Neural crest cell (in vitro differentiated cells): ENCODE measurements at regions not wholly inside any gene's neighbourhood (a gene's known extent, or its start where the extent isn't known, plus 50 kb on each side); places are given as distances from the start of the nearest gene placed in this dataset.
A peak's percentile ranks its signal among the peaks of the same experiment; 100 is the strongest.

Experiments used
- DNase-seq: peaks from one replicate; pipeline ENCODE4 v3.0.0; 2021; ENCODE audit warnings: low read depth, mixed read lengths, low spot score
- H3K27ac Mint-ChIP-seq: one replicate; pipeline ENCODE4 v1.8.0; 2021; ENCODE audit warnings: mild to moderate bottlenecking, mixed read lengths; ENCODE audit not compliant: unreplicated experiment
- H3K27me3 Mint-ChIP-seq: 2 replicates; pipeline ENCODE4 v1.8.0; 2021; ENCODE audit warnings: low read depth, mild to moderate bottlenecking, mixed read lengths
- H3K36me3 Mint-ChIP-seq: 2 replicates; pipeline ENCODE4 v1.8.0; 2021; ENCODE audit warnings: low read depth, mild to moderate bottlenecking, mixed read lengths
- H3K4me1 Mint-ChIP-seq: 2 replicates; pipeline ENCODE4 v1.8.0; 2021; ENCODE audit warnings: mixed read lengths
- H3K4me3 Mint-ChIP-seq: one replicate; pipeline ENCODE4 v1.8.0; 2021; ENCODE audit warnings: mild to moderate bottlenecking, mixed read lengths
- H3K9me3 Mint-ChIP-seq: 2 replicates; pipeline ENCODE4 v1.8.0; 2021; ENCODE audit warnings: mixed read lengths
- TF ChIP-seq, protein P1 (sequence below): fragments of 200-600 bp; sonication (generic); conservative IDR thresholded peaks from 2 replicates; pipeline ENCODE4 v1.5.0; 2021; ENCODE audit warnings: antibody characterized with exemption, mild to moderate bottlenecking

DNA sequence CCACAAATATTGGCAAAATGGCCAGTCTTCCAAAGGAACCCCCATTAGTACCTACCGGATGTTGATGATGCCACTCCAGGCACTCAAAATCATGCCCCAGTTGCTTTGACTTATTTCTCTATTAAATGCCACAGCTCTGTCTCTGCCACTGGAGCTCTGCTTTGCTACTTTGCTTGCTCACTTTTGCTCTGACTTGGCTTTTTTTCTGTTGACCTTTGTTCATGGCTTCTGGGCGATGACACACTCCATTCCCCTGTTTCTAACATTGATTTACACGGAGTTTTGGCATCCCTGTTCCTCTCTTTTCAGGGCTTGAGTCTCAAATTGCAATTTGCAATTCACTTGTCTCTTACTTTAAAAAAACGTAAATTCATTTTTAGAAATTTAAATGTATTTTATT is 217.1 kb upstream of the SPRY2 start:
- TF ChIP-seq, protein P1, sequence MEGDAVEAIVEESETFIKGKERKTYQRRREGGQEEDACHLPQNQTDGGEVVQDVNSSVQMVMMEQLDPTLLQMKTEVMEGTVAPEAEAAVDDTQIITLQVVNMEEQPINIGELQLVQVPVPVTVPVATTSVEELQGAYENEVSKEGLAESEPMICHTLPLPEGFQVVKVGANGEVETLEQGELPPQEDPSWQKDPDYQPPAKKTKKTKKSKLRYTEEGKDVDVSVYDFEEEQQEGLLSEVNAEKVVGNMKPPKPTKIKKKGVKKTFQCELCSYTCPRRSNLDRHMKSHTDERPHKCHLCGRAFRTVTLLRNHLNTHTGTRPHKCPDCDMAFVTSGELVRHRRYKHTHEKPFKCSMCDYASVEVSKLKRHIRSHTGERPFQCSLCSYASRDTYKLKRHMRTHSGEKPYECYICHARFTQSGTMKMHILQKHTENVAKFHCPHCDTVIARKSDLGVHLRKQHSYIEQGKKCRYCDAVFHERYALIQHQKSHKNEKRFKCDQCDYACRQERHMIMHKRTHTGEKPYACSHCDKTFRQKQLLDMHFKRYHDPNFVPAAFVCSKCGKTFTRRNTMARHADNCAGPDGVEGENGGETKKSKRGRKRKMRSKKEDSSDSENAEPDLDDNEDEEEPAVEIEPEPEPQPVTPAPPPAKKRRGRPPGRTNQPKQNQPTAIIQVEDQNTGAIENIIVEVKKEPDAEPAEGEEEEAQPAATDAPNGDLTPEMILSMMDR, result no peak
- peaks cover 13% of the 10 kb centered on the region for H3K9me3 Mint-ChIP-seq
- no peak for DNase-seq
- no peak overlapping the region for H3K4me3 Mint-ChIP-seq
- peaks cover 23% of the 10 kb centered on the region for H3K4me1 Mint-ChIP-seq
- H3K27me3 Mint-ChIP-seq, result no peaks in the 10 kb centered on the region
- no peak overlapping the region for H3K27ac Mint-ChIP-seq
- H3K36me3 Mint-ChIP-seq, result peaks cover 5% of the 10 kb centered on the region

DNA sequence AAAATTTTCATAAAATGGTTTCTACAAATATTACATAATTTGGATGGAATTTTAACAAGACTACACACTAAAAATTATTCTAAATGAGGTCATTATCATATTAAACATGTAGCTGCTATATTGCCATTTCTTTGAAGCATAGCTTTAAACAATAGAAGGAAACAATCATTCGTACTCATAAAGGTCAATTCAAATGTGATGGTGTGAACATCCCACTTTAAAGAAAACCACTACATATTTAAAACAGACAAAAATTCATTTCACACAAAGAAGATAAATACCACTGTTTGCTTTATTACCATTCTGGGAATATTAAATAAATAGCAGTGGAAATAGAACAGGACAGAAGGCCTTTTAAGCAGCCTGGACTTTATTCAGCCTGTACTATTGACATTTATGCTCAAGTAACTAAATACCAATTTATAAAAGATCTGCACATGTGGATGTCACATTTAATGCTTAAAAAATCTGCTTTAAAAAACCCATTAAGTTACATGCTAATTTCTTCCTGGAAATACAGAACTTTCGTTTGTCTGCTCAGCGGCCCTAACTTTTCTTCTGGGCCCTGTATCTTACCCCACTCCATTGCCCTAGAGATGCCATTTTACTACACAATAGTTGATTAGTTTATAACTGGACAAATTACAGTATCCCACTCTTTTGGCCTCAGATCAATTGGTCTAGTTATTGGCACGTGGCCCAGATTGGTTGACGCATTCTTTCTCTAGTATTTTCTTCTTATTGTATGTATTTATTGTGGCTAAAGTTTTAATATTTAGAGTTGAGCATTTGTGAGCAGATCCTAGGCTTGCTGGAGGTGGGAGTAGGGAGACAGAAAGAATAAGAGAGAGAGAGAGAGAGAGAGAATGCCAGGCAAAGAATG is 215.1 kb upstream of the SPRY2 start:
- TF ChIP-seq, protein P1, result no peak
- Mint-ChIP-seq H3K9me3 (peaks cover 13% of the 10 kb centered on the region), H3K4me3 (no peak overlapping the region), H3K36me3 (peaks cover 5% of the 10 kb centered on the region), H3K4me1 (peaks cover 31% of the 10 kb centered on the region), H3K27ac (no peak overlapping the region), H3K27me3 (no peaks in the 10 kb centered on the region)
- DNase-seq, result no peak

DNA sequence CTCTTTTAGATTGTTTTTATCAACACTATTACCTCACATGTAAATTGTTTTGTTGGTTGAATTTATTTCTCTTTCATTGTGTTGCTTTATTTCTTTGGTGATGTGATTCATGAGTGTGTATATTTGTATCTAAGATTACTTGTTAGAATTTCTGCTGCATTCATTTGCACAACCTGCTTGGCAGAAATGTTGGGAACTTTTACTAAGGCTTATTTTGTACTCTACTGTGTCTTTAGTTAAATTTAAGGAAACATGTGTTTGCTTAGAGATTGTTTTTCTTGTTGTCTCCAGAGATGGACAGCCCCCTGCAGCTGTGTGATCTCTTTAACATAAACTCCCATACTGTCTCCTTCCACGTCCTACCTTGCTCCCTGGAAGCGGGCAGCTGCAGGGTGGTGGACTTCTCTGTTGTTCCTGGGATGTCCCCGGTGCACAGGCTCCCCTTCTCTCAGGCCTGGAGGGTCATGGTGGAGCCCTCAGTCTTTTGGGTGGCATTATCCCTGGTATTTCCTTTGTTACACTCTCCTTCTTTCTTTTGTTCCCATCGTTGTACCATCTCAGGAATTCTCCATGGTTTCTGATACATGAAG is 212.0 kb upstream of the SPRY2 start:
- Mint-ChIP-seq H3K9me3 (peaks cover 2% of the 10 kb centered on the region), H3K4me1 (peaks cover 29% of the 10 kb centered on the region), H3K27ac (peak overlapping the region; percentile 15), H3K36me3 (no peaks in the 10 kb centered on the region), H3K27me3 (no peaks in the 10 kb centered on the region), H3K4me3 (no peak overlapping the region)
- DNase-seq, result no peak
- TF ChIP-seq, protein P1, result no peak

DNA sequence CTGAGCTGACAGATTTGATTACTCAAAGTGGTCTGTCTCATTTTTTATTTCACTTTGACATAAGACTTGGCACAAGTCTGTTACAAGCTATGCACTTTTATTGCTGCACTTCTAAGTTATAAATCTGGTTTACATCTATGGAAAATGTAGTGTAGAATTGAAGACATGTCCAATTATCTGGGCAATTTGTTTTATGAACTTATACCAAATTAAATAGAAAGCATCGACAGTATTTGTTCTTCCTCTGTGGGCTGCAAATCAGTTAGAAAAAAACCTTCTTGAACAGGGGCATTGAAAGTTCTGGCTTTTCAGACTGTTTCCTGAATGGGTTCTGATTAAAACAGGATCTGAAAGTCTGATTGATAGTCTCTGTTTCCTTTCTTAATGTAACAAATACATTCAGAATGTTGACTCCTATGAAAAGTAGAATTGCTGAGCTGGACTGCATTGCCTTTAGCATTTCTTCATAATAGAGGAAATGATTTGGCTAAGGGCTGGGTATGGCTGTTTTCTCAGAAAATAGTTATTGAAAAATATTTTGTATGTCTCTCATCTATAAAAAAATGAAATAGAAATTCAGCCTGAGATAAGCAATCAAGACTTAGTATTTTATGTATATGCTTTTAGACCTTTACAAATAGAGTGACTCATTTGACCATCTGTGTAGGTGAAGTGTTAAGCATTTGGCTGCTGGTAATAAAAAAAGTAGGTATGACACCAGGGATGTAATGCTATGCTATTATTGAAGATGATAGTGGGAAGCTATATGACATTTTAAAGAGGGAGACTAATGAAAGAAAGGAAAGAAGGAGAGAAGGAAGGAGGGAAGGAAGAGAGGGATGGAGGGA is 210.9 kb upstream of the SPRY2 start:
- Mint-ChIP-seq H3K27ac (no peak overlapping the region), H3K4me3 (peak overlapping the region; percentile 6), H3K36me3 (no peaks in the 10 kb centered on the region), H3K27me3 (no peaks in the 10 kb centered on the region), H3K9me3 (peaks cover 2% of the 10 kb centered on the region), H3K4me1 (peaks cover 31% of the 10 kb centered on the region)
- no peak for DNase-seq
- TF ChIP-seq, protein P1, result no peak

DNA sequence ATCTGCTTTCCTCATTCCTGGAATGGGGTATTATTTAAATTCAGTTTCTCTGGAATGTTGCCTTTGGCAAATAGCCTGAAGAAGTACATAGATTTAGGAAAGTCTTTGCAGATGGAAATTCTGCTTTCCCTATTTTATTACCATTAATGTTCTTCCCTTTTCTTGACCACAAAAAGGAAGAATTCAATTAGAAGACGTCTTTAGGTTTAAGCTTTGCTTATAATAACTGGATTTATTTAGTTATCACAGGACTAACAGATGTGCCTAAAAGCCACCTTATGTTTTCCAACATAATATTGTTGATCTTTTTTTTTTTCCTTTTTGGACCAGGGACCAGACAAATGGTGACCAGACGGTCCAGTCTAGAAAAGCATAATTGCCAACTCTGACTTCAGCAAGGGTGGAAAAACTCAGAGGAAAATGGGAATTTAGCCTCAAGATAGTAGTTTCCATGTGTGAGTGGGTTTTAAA is 210.1 kb upstream of the SPRY2 start:
- Mint-ChIP-seq H3K36me3 (no peaks in the 10 kb centered on the region), H3K9me3 (no peaks in the 10 kb centered on the region), H3K27ac (no peak overlapping the region), H3K27me3 (no peaks in the 10 kb centered on the region), H3K4me3 (no peak overlapping the region), H3K4me1 (peaks cover 31% of the 10 kb centered on the region)
- DNase-seq, result no peak
- TF ChIP-seq, protein P1, result no peak
